ENCODE measurements at regions not wholly inside any gene's neighbourhood (a gene's known extent, or its start where the extent isn't known, plus 50 kb on each side); places are given as distances from the start of the nearest gene placed in this dataset.
"Not testable (repeated sequence)": the region's sequence is repeated elsewhere in the genome, so short reads cannot be mapped to it uniquely, and the experiment has no call there.

- peak; percentile 41 to 70 for DNase-seq
These were observed 171.6 kb upstream of the TNRC6C start for GRCh38 chr17:77786740-77787505.

GRCh38 chr17:77790143-77790829 lies 168.2 kb upstream of the TNRC6C start:
- DNase-seq = no peak

GRCh38 chr17:77792626-77793025 lies 165.9 kb upstream of the TNRC6C start:
- no peak for DNase-seq

GRCh38 chr17:77793146-77793970 lies 165.1 kb upstream of the TNRC6C start:
- DNase-seq = no peak

GRCh38 chr17:77793971-77794235 lies 164.6 kb upstream of the TNRC6C start:
- no peak for DNase-seq

- no peak for DNase-seq
These were observed 163.7 kb upstream of the TNRC6C start for GRCh38 chr17:77794846-77795245.

GRCh38 chr17:77795685-77796084 lies 162.8 kb upstream of the TNRC6C start:
- DNase-seq = no peak

GRCh38 chr17:77796176-77796860 lies 162.2 kb upstream of the TNRC6C start:
- DNase-seq = no peak

GRCh38 chr17:77798031-77798430 lies 160.5 kb upstream of the TNRC6C start:
- DNase-seq = no peak

GRCh38 chr17:77798481-77798880 lies 160.0 kb upstream of the TNRC6C start:
- DNase-seq = no peak

- DNase-seq = no peak
These were observed 157.7 kb upstream of the TNRC6C start for GRCh38 chr17:77800816-77801215.

GRCh38 chr17:77801545-77802332 lies 156.8 kb upstream of the TNRC6C start:
- peak in 1 of 2 experiments; percentile 24 for DNase-seq

GRCh38 chr17:77802333-77802615 lies 156.2 kb upstream of the TNRC6C start:
- peak in 1 of 2 experiments; percentile 19 for DNase-seq

GRCh38 chr17:77802811-77803220 lies 155.7 kb upstream of the TNRC6C start:
- DNase-seq = peak; percentile 78 to 79

GRCh38 chr17:77803726-77804125 lies 154.8 kb upstream of the TNRC6C start:
- no peak for DNase-seq

- DNase-seq = no peak
These were observed 153.6 kb upstream of the TNRC6C start for GRCh38 chr17:77804796-77805426.

GRCh38 chr17:77805970-77806369 lies 152.5 kb upstream of the TNRC6C start:
- DNase-seq = not testable (repeated sequence)

- no peak for DNase-seq
These were observed 151.3 kb upstream of the TNRC6C start for GRCh38 chr17:77807051-77807745.

- peak in 1 of 2 experiments; percentile 13 for DNase-seq
These were observed 150.6 kb upstream of the TNRC6C start for GRCh38 chr17:77807746-77808441.

GRCh38 chr17:77808686-77809425 lies 149.6 kb upstream of the TNRC6C start:
- no peak for DNase-seq
